AG04449 (cell line): ENCODE measurements at regions not wholly inside any gene's neighbourhood (a gene's known extent, or its start where the extent isn't known, plus 50 kb on each side); places are given as distances from the start of the nearest gene placed in this dataset.

ENCODE experiments used
- CTCF ChIA-PET: fragments of 350-600 bp; formaldehyde crosslinking; extraction: SDS; loops from one replicate; lab custom pipeline; 2021; ENCODE audit warnings: antibody characterized with exemption; lab: Yijun Ruan, JAX
- POLR2A ChIA-PET: fragments of 400-600, 350-600 bp; formaldehyde crosslinking; extraction: SDS; loops from one replicate; lab custom pipeline; 2020; ENCODE audit warnings: antibody characterized with exemption, inconsistent platforms; lab: Yijun Ruan, JAX
- DNase-seq: peaks from one replicate; pipeline ENCODE4 v3.0.0-alpha.2; 2010; ENCODE audit warnings: low read depth, low spot score
- H3K4me3 ChIP-seq: 2 replicates; pipeline ENCODE4 v1.5.1; 2011; ENCODE audit warnings: low read depth, mild to moderate bottlenecking, control low read depth, low read length
- CTCF ChIP-seq: IDR thresholded peaks from one replicate; pipeline ENCODE4 v1.5.1; 2011; ENCODE audit warnings: mild to moderate bottlenecking, moderate library complexity, low read length, control low read depth, inconsistent platforms; ENCODE audit not compliant: insufficient read depth; ENCODE audit errors: missing control alignments

- ChIA-PET POLR2A (no interaction called here), CTCF (no interaction called here)
- TF ChIP-seq CTCF = no peak
- no peak overlapping the region for H3K4me3 ChIP-seq
- no peak for DNase-seq
Observed at GRCh38 chr18:6595666-6596065, 133.8 kb upstream of the ARHGAP28 start.

DNA sequence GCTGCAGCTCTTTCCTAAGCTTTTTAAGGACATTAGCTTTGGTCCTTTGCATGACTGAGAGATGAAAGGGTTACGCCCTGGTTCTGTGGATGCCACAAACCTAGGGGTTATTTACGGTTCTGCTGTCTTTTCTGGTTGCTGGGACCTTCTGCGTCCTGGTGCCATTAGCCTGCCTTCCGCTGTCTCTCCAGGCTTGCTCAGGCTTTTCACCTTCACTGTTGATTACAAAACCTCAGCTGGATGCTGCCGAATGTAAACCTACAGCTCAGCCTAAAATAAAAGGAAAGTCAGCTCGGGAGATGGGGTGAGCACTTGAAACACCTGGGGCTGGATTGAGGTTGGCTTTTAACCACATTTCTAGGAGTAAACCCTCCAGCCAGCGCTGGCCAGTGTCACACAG is 130.9 kb upstream of the ARHGAP28 start:
- no peak overlapping the region for H3K4me3 ChIP-seq
- no peak for TF ChIP-seq CTCF
- no peak for DNase-seq
- ChIA-PET POLR2A (no interaction called here), CTCF (no interaction called here)

DNA sequence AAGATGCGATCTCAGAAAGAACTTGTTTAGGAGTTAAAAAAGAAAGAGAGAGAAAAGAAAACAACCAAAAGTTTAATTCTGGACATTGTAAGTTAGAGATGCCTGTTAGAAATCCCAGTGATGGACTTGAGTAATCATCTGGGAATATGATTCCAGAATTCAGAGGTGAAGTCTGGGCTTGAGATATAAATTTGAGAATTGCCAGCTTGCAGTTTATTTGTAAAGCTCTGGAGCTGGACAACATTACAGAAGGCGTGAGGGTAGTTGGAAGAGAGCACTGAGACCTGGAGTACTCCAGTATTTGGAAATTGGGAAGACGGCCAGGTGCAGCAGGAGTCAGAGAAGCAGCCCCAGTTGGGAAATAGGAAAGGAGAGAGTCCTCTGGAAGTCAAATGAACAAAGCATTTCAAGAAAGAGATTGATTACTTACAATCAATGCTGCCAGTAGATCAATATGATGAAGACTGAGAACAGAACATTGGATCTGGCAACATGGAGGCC is 128.8 kb upstream of the ARHGAP28 start:
- TF ChIP-seq CTCF = no peak
- no peak for DNase-seq
- ChIA-PET POLR2A (no interaction called here), CTCF (no interaction called here)
- H3K4me3 ChIP-seq = no peak overlapping the region

DNA sequence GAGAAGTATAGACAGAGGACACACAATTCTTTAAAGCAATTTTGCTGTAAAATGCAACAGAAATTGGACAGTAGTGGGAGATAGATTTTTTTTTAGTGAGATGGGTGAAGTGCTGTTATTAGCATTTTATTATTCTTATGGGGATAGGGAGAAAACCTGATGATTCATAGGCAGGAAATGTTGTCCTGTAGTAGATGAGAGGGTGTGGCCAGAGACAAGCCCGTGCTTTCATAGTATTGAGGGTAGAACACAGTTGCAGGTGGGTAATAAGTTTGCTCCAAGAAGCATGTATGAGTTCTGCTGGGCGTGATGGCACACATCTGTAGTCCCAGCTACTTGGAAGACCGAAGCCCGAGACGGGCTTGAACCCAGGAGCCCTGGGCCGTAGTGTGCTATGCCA is 128.3 kb upstream of the ARHGAP28 start:
- DNase-seq = no peak
- ChIA-PET CTCF (no interaction called here), POLR2A (no interaction called here)
- H3K4me3 ChIP-seq = no peak overlapping the region
- no peak for TF ChIP-seq CTCF

- CTCF ChIA-PET = no interaction called here
- POLR2A ChIA-PET = no interaction called here
- no peak for DNase-seq
- no peak for TF ChIP-seq CTCF
- H3K4me3 ChIP-seq = no peak overlapping the region
Observed at GRCh38 chr18:6602365-6602764, 127.2 kb upstream of the ARHGAP28 start.

DNA sequence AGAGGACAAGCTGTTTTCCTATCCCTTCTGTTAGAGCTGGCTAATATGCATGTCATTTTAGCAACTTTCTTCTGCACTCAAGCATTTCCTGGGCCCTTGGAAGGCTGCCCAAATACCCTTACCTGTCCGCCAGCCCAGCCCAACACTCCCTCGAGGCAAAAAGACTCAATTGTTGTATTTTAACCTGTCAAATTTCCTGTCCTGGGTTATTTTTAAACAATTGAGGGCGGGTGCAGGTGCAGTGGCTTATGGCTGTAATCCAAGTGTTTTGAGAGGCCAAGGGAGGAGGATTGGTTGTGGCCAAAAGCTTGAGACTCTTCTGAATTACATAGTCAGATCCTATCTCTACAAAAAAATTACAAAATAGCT is 125.0 kb upstream of the ARHGAP28 start:
- POLR2A ChIA-PET = no interaction called here
- CTCF ChIA-PET = interaction anchor here (0.8 kb wide), 1 partner anchor 277 kb away, joined by 4 read pairs; no protein-coding TSS in a partner anchor

More for the DNA sequence above, 125.0 kb upstream of the ARHGAP28 start:
- DNase-seq = no peak
- H3K4me3 ChIP-seq = no peak overlapping the region
- TF ChIP-seq CTCF = no peak
